KMS-11 (cell line): ENCODE measurements at regions not wholly inside any gene's neighbourhood (a gene's known extent, or its start where the extent isn't known, plus 50 kb on each side); places are given as distances from the start of the nearest gene placed in this dataset.

Source experiments
- H2AFZ ChIP-seq: fragments of 200-600 bp; sonication (generic); 2 replicates; pipeline ENCODE4 v1.6.1; 2016; ENCODE audit warnings: antibody characterized with exemption, mixed run types, low read depth
- H3K27ac ChIP-seq: fragments of 200-600 bp; sonication (generic); 2 replicates; pipeline ENCODE4 v1.6.1; 2016; ENCODE audit warnings: mild to moderate bottlenecking, mixed run types
- H3K27me3 ChIP-seq: fragments of 200-600 bp; sonication (generic); 2 replicates; pipeline ENCODE4 v1.6.1; 2017; ENCODE audit warnings: mild to moderate bottlenecking, low read depth, mixed run types, moderate library complexity; ENCODE audit not compliant: insufficient read depth
- H3K36me3 ChIP-seq: fragments of 200-600 bp; sonication (generic); 2 replicates; pipeline ENCODE4 v1.6.1; 2017; ENCODE audit warnings: mild to moderate bottlenecking, mixed run types; ENCODE audit not compliant: insufficient read depth
- H3K4me1 ChIP-seq: fragments of 200-600 bp; sonication (generic); 2 replicates; pipeline ENCODE4 v1.6.1; 2016; ENCODE audit warnings: mild to moderate bottlenecking, low read depth, mixed run types; ENCODE audit not compliant: poor library complexity, severe bottlenecking
- H3K4me2 ChIP-seq: fragments of 200-600 bp; sonication (generic); 2 replicates; pipeline ENCODE4 v1.7.0; 2016; ENCODE audit warnings: mild to moderate bottlenecking, mixed run types
- H3K4me3 ChIP-seq: fragments of 200-600 bp; sonication (generic); IDR thresholded peaks from 2 replicates; pipeline ENCODE4 v1.6.1; 2017; ENCODE audit warnings: low read depth, low read length, mixed read lengths; ENCODE audit not compliant: insufficient read depth
- H3K79me2 ChIP-seq: fragments of 200-600 bp; sonication (generic); 2 replicates; pipeline ENCODE4 v1.6.1; 2016; ENCODE audit warnings: low read depth, mixed run types; ENCODE audit not compliant: insufficient read depth
- H3K9ac ChIP-seq: fragments of 200-600 bp; sonication (generic); 2 replicates; pipeline ENCODE4 v1.6.1; 2016; ENCODE audit warnings: mild to moderate bottlenecking, mixed run types
- H4K20me1 ChIP-seq: fragments of 200-600 bp; sonication (generic); 2 replicates; pipeline ENCODE4 v1.6.1; 2016; ENCODE audit warnings: mild to moderate bottlenecking, mixed run types; ENCODE audit not compliant: insufficient read depth
- TF ChIP-seq, protein P1 (sequence below): fragments of 200-600 bp; sonication (generic); conservative IDR thresholded peaks from 2 replicates; pipeline ENCODE4 v1.6.1; 2017; ENCODE audit warnings: low read depth, mild to moderate bottlenecking, antibody characterized with exemption, low read length, moderate library complexity, mixed read lengths

GRCh38 chr13:50593207-50593606 lies 250.3 kb downstream of the DLEU7 start:
- no peak overlapping the region for H3K9ac ChIP-seq
- H4K20me1 ChIP-seq, result no peaks in the 10 kb centered on the region
- H3K36me3 ChIP-seq, result no peaks in the 10 kb centered on the region
- H3K4me1 ChIP-seq, result peaks cover 23% of the 10 kb centered on the region
- no peaks in the 10 kb centered on the region for H3K79me2 ChIP-seq
- TF ChIP-seq, protein P1, sequence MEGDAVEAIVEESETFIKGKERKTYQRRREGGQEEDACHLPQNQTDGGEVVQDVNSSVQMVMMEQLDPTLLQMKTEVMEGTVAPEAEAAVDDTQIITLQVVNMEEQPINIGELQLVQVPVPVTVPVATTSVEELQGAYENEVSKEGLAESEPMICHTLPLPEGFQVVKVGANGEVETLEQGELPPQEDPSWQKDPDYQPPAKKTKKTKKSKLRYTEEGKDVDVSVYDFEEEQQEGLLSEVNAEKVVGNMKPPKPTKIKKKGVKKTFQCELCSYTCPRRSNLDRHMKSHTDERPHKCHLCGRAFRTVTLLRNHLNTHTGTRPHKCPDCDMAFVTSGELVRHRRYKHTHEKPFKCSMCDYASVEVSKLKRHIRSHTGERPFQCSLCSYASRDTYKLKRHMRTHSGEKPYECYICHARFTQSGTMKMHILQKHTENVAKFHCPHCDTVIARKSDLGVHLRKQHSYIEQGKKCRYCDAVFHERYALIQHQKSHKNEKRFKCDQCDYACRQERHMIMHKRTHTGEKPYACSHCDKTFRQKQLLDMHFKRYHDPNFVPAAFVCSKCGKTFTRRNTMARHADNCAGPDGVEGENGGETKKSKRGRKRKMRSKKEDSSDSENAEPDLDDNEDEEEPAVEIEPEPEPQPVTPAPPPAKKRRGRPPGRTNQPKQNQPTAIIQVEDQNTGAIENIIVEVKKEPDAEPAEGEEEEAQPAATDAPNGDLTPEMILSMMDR, result no peak
- no peak overlapping the region for H2AFZ ChIP-seq
- H3K27me3 ChIP-seq, result peaks cover 7% of the 10 kb centered on the region; the same call in 1 of the 2 replicates
- no peak overlapping the region for H3K27ac ChIP-seq
- H3K4me2 ChIP-seq, result 0 out of 2 replicates have a peak overlapping the region, but pooled peaks have one; percentile 13
- no peak overlapping the region for H3K4me3 ChIP-seq

DNA sequence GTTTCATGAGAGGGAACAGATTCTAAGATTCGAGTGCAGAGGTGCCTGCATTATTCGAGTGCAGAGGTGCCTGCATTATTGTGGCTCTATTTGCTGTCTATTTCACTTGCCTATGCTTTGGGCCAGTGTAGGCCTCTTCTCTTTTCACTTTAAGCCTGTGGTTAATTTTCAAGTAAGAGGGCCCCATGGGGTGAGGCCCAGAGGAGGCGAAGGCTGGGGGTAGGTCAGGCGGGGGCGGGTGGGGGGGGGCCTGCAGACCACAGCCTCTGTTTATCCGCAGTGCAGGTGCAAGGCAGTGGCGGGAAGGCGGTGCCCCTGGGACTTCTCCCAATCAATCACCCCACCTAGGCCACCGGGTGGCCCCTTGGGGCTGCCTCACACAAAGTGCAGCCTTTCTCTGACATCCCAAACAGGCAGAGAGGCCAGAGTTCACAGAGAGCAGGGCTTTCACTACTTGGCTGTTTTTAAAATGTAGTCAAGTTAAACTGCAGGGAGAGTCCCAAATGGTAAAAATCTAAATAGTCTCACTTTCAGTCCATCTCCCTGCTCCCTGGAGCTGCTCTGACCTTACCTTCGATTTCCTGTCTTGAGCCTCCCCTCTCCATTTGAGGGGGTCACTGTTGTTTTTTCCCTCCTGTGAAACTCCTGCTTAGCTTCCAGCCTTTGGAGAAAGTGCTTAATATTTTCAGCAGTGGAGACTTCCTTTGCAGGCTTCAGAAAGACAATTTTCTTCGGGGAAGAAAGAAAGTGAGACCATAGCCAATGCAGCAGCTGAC lies 249.0 kb downstream of the DLEU7 start:
- Histone ChIP-seq H3K4me1 (peaks cover 23% of the 10 kb centered on the region), H3K27me3 (peaks cover 7% of the 10 kb centered on the region; the same call in 1 of the 2 replicates), H3K36me3 (no peaks in the 10 kb centered on the region), H3K79me2 (no peaks in the 10 kb centered on the region), H3K9ac (no peak overlapping the region), H3K27ac (no peak overlapping the region; the same call in 1 of the 2 replicates), H4K20me1 (no peaks in the 10 kb centered on the region), H2AFZ (no peak overlapping the region), H3K4me3 (no peak overlapping the region), H3K4me2 (peak overlapping the region; percentile 69)
- TF ChIP-seq, protein P1, result no peak

DNA sequence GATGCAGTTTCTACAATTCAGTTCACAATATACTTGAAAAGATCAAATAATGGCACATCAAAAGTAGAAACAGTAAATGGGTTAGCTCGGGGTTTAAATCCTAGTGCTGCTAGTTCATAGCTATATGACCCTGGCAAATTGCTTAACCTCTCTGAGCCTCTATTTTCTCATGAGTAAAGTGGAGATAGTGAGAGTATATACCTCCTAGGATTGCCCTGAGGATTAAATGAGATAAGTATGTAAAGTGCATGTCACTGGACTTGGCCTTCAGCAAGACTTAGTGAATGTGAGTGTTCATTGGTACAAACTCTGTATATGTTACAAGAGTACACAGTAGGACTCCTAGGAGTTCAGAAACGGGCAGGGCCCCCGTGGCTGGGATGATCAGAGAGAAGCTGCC lies 248.3 kb downstream of the DLEU7 start:
- H3K4me3 ChIP-seq, result no peak overlapping the region
- H3K4me2 ChIP-seq, result peak overlapping the region; percentile 69
- H3K27me3 ChIP-seq, result peaks cover 7% of the 10 kb centered on the region; the same call in 1 of the 2 replicates
- no peaks in the 10 kb centered on the region for H3K36me3 ChIP-seq
- no peak overlapping the region for H3K9ac ChIP-seq
- H4K20me1 ChIP-seq, result no peaks in the 10 kb centered on the region
- no peaks in the 10 kb centered on the region for H3K79me2 ChIP-seq
- H2AFZ ChIP-seq, result no peak overlapping the region
- no peak overlapping the region for H3K27ac ChIP-seq
- H3K4me1 ChIP-seq, result peaks cover 23% of the 10 kb centered on the region
- TF ChIP-seq, protein P1, result no peak

- no peak overlapping the region for H3K9ac ChIP-seq
- no peaks in the 10 kb centered on the region for H3K79me2 ChIP-seq
- TF ChIP-seq, protein P1, result no peak
- no peaks in the 10 kb centered on the region for H4K20me1 ChIP-seq
- H3K36me3 ChIP-seq, result no peaks in the 10 kb centered on the region
- H3K4me2 ChIP-seq, result no peak overlapping the region
- H3K27me3 ChIP-seq, result peaks cover 7% of the 10 kb centered on the region; the same call in 1 of the 2 replicates
- no peak overlapping the region for H3K4me3 ChIP-seq
- H2AFZ ChIP-seq, result no peak overlapping the region
- no peak overlapping the region for H3K27ac ChIP-seq
- peaks cover 23% of the 10 kb centered on the region for H3K4me1 ChIP-seq
These were observed 247.3 kb downstream of the DLEU7 start for GRCh38 chr13:50596156-50596555.
